Colonic mucosa (tissue), 4 donors: ENCODE measurements at regions not wholly inside any gene's neighbourhood (a gene's known extent, or its start where the extent isn't known, plus 50 kb on each side); places are given as distances from the start of the nearest gene placed in this dataset. TPM values are rescaled to one million over a fixed set of nuclear protein-coding genes. Genes with fewer than 3 reads are reported as not detected.

Source experiments
- DNase-seq: peaks from one replicate; pipeline ENCODE4 v3.0.0-alpha.2; 2020
- H3K27ac ChIP-seq: fragments of 200-600 bp; one replicate; pipeline ENCODE4 v1.8.0; 2021
- H3K27me3 ChIP-seq: fragments of 200-600 bp; one replicate; pipeline ENCODE4 v1.8.0; 2021
- H3K36me3 ChIP-seq: fragments of 200-600 bp; one replicate; pipeline ENCODE4 v1.8.0; 2021
- H3K4me1 ChIP-seq: fragments of 200-600 bp; one replicate; pipeline ENCODE4 v1.8.0; 2021; ENCODE audit warnings: mild to moderate bottlenecking
- H3K4me3 ChIP-seq: fragments of 200-600 bp; one replicate; pipeline ENCODE4 v1.8.0; 2021
- H3K9ac ChIP-seq, 2 donors: one replicate each; pipeline ENCODE4 v1.7.0; 2013; ENCODE audit warnings: control low read depth in 2 of 2, low read depth in 2 of 2, low read length in 2 of 2
- H3K9me3 ChIP-seq: fragments of 200-600 bp; one replicate; pipeline ENCODE4 v1.8.0; 2021
- CTCF ChIP-seq: fragments of 200-600 bp; IDR thresholded peaks from one replicate; pipeline ENCODE4 v1.8.0; 2022; ENCODE audit warnings: antibody characterized with exemption, mild to moderate bottlenecking
- intact Hi-C: fragments of 100-400 bp; cut with DNase I; formaldehyde crosslinking; loops from one replicate; pipeline ENCODE4 v1.14.1; 2022
- microRNA-seq: library from miRNA; unstranded; fragments of <30 nt; microRNA quantifications from one replicate; pipeline ENCODE4, GENCODE V29; 2019
- donor health status: healthy.
- donor health status: DM: no; HTN: no; CAD: no.
- donor health status: DM: no; HTN: no; CAD: no.

- H3K4me3 ChIP-seq, result no peak overlapping the region
- H3K36me3 ChIP-seq, result no peaks in the 10 kb centered on the region
- no peaks in the 10 kb centered on the region for H3K27me3 ChIP-seq
- intact Hi-C loops, result no loop called here
- no peaks in the 10 kb centered on the region for H3K9me3 ChIP-seq
- no peaks in the 10 kb centered on the region for H3K4me1 ChIP-seq
- TF ChIP-seq CTCF, result no peak
- H3K9ac ChIP-seq, result no peak overlapping the region
- H3K27ac ChIP-seq, result no peak overlapping the region
- DNase-seq, result no peak
Observed at GRCh38 chr2:33665039-33665438, 65.9 kb upstream of the FAM98A start.

- H3K27me3 ChIP-seq, result no peaks in the 10 kb centered on the region
- no peak overlapping the region for H3K4me3 ChIP-seq
- H3K36me3 ChIP-seq, result no peaks in the 10 kb centered on the region
- no peak for DNase-seq
- no peak overlapping the region for H3K27ac ChIP-seq
- no peak for TF ChIP-seq CTCF
- H3K9ac ChIP-seq, result no peak overlapping the region
- intact Hi-C loops, result no loop called here
- H3K4me1 ChIP-seq, result no peaks in the 10 kb centered on the region
- H3K9me3 ChIP-seq, result no peaks in the 10 kb centered on the region
Observed at GRCh38 chr2:33660416-33661123, 61.5 kb upstream of the FAM98A start.

- intact Hi-C loops, result no loop called here
- H3K27me3 ChIP-seq, result no peaks in the 10 kb centered on the region
- TF ChIP-seq CTCF, result no peak
- H3K36me3 ChIP-seq, result no peaks in the 10 kb centered on the region
- H3K27ac ChIP-seq, result no peak overlapping the region
- no peak overlapping the region for H3K4me3 ChIP-seq
- H3K9me3 ChIP-seq, result no peaks in the 10 kb centered on the region
- no peak overlapping the region for H3K9ac ChIP-seq
- H3K4me1 ChIP-seq, result no peaks in the 10 kb centered on the region
- DNase-seq, result no peak
Observed at GRCh38 chr2:33655626-33656320, 56.7 kb upstream of the FAM98A start.

- TF ChIP-seq CTCF, result no peak
- Histone ChIP-seq H3K27me3 (no peaks in the 10 kb centered on the region), H3K9ac (no peak overlapping the region), H3K36me3 (no peaks in the 10 kb centered on the region), H3K4me3 (no peak overlapping the region), H3K4me1 (no peaks in the 10 kb centered on the region), H3K27ac (no peak overlapping the region), H3K9me3 (no peaks in the 10 kb centered on the region)
- intact Hi-C loops, result no loop called here
- no peak for DNase-seq
Observed at GRCh38 chr2:33652830-33653229, 53.7 kb upstream of the FAM98A start.

- Histone ChIP-seq H3K9ac (no peak overlapping the region), H3K4me3 (no peak overlapping the region), H3K27ac (no peak overlapping the region), H3K36me3 (no peaks in the 10 kb centered on the region), H3K9me3 (no peaks in the 10 kb centered on the region), H3K27me3 (no peaks in the 10 kb centered on the region), H3K4me1 (no peaks in the 10 kb centered on the region)
- no peak for TF ChIP-seq CTCF
- no peak for DNase-seq
- intact Hi-C loops, result no loop called here
Observed at GRCh38 chr2:33650171-33650570, 51.1 kb upstream of the FAM98A start.

Small RNA genes lying in the stretch of these regions (microRNA-seq; reads per million reads assigned to microRNA genes)
- not detected for gene MIR548AD
